ENCODE measurements at regions not wholly inside any gene's neighbourhood (a gene's known extent, or its start where the extent isn't known, plus 50 kb on each side); places are given as distances from the start of the nearest gene placed in this dataset.

DNA sequence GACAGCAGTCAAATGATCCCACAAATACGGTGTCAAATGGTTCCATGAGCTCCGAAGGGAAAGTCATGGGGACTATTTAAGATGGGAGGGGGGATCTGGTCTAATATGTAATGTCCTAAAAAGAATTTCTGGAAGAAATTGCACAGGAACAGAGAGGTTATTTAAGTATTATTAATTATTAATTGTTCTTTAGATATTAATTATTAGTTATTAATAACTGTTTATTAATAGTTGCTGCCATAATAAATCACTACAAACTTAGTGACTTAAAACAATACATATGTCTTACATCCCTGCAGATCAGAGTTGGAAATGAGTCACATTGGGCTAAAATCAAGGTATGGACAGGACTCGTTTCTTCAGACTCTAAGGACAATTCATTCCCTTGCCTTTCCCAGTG is 588.2 kb upstream of the NR2F2 start:
- Histone ChIP-seq H3K4me1 (ENCODE audit: control insufficient read depth, extremely low read depth, insufficient read depth, low read length) (no peaks in the 10 kb centered on the region), H3K79me2 (ENCODE audit: control insufficient read depth, insufficient read depth, low read length) (no peaks in the 10 kb centered on the region), H2AFZ (ENCODE audit: low read length) (no peak overlapping the region), H3K4me3 (replicated peaks in 1 of 4; ENCODE audit: control extremely low read depth in 1 of 4, insufficient read depth in 1 of 4, low read depth in 3 of 4, low read length in 4 of 4) (no peak overlapping the region), H3K9me3 (ENCODE audit: control insufficient read depth, insufficient read depth, low read depth, low read length) (no peaks in the 10 kb centered on the region), H3K4me2 (ENCODE audit: extremely low read depth, insufficient read depth, low read length) (no peak overlapping the region), H3K27ac (ENCODE audit: insufficient read depth, low read length) (no peak overlapping the region), H3K9ac (ENCODE audit: insufficient read depth, low read length) (no peak overlapping the region), H3K36me3 (ENCODE audit: control insufficient read depth, insufficient read depth, low read length) (no peaks in the 10 kb centered on the region), H4K20me1 (ENCODE audit: control insufficient read depth, extremely low read depth, insufficient read depth, low read length) (no peaks in the 10 kb centered on the region), H3K27me3 (ENCODE audit: control insufficient read depth, insufficient read depth, low read length) (no peaks in the 10 kb centered on the region)
- no peak for TF ChIP-seq EZH2 (IDR thresholded peaks at IDR 0.05; ENCODE audit: low read length, missing control alignments)
- no peak for TF ChIP-seq CTCF (conservative IDR thresholded peaks at IDR 0.05 in 1 of 2, IDR thresholded peaks at IDR 0.05 in 1 of 2; ENCODE audit: low read depth in 1 of 2, low read length in 2 of 2)
- no peak for DNase-seq (ENCODE audit: low read depth in 2 of 2)

DNA sequence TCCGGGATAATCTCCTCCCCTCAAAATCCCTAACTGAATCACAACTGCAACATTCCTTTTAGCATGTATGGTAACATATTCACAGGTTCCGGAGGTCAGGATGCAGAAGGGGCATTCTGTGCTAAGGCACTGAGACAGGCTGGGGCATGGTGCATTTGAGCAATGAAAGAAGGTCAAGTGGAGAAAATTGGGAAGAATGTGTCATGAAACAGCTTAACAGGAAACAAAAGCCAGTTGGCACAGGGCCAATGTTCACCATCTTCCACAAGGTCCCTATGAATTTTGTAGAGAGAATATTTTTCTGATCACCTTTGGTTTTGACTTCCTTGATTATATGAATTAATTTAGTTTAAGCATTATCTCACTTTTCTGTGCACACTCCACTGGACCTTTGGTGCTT is 587.7 kb upstream of the NR2F2 start:
- H3K36me3 ChIP-seq (ENCODE audit: control insufficient read depth, insufficient read depth, low read length): no peaks in the 10 kb centered on the region
- no peak overlapping the region for H2AFZ ChIP-seq (ENCODE audit: low read length)
- no peaks in the 10 kb centered on the region for H3K79me2 ChIP-seq (ENCODE audit: control insufficient read depth, insufficient read depth, low read length)
- no peak overlapping the region for H3K9ac ChIP-seq (ENCODE audit: insufficient read depth, low read length)
- H4K20me1 ChIP-seq (ENCODE audit: control insufficient read depth, extremely low read depth, insufficient read depth, low read length): no peaks in the 10 kb centered on the region
- H3K27ac ChIP-seq (ENCODE audit: insufficient read depth, low read length): no peak overlapping the region
- no peaks in the 10 kb centered on the region for H3K9me3 ChIP-seq (ENCODE audit: control insufficient read depth, insufficient read depth, low read depth, low read length)
- DNase-seq (ENCODE audit: low read depth in 2 of 2): peak in 1 of 2 donors; percentile 8
- TF ChIP-seq EZH2 (IDR thresholded peaks at IDR 0.05; ENCODE audit: low read length, missing control alignments): no peak
- no peak for TF ChIP-seq CTCF (conservative IDR thresholded peaks at IDR 0.05 in 1 of 2, IDR thresholded peaks at IDR 0.05 in 1 of 2; ENCODE audit: low read depth in 1 of 2, low read length in 2 of 2)
- no peaks in the 10 kb centered on the region for H3K4me1 ChIP-seq (ENCODE audit: control insufficient read depth, extremely low read depth, insufficient read depth, low read length)
- no peak overlapping the region for H3K4me3 ChIP-seq (replicated peaks in 1 of 4; ENCODE audit: control extremely low read depth in 1 of 4, insufficient read depth in 1 of 4, low read depth in 3 of 4, low read length in 4 of 4)
- H3K4me2 ChIP-seq (ENCODE audit: extremely low read depth, insufficient read depth, low read length): no peak overlapping the region
- no peaks in the 10 kb centered on the region for H3K27me3 ChIP-seq (ENCODE audit: control insufficient read depth, insufficient read depth, low read length)

GRCh38 chr15:95757171-95757570 is 573.3 kb upstream of the NR2F2 start:
- H3K4me1 ChIP-seq (ENCODE audit: control insufficient read depth, extremely low read depth, insufficient read depth, low read length): no peaks in the 10 kb centered on the region
- no peaks in the 10 kb centered on the region for H3K79me2 ChIP-seq (ENCODE audit: control insufficient read depth, insufficient read depth, low read length)

More at GRCh38 chr15:95757171-95757570, 573.3 kb upstream of the NR2F2 start:
- no peaks in the 10 kb centered on the region for H3K36me3 ChIP-seq (ENCODE audit: control insufficient read depth, insufficient read depth, low read length)
- DNase-seq (ENCODE audit: low read depth in 2 of 2): no peak
- H3K27me3 ChIP-seq (ENCODE audit: control insufficient read depth, insufficient read depth, low read length): no peaks in the 10 kb centered on the region
- H3K9me3 ChIP-seq (ENCODE audit: control insufficient read depth, insufficient read depth, low read depth, low read length): no peaks in the 10 kb centered on the region
- no peak overlapping the region for H2AFZ ChIP-seq (ENCODE audit: low read length)
- H3K4me3 ChIP-seq (replicated peaks in 1 of 4; ENCODE audit: control extremely low read depth in 1 of 4, insufficient read depth in 1 of 4, low read depth in 3 of 4, low read length in 4 of 4): no peak overlapping the region
- H3K4me2 ChIP-seq (ENCODE audit: extremely low read depth, insufficient read depth, low read length): no peak overlapping the region
- no peak overlapping the region for H3K9ac ChIP-seq (ENCODE audit: insufficient read depth, low read length)
- TF ChIP-seq CTCF (conservative IDR thresholded peaks at IDR 0.05 in 1 of 2, IDR thresholded peaks at IDR 0.05 in 1 of 2; ENCODE audit: low read depth in 1 of 2, low read length in 2 of 2) (no peak), EZH2 (IDR thresholded peaks at IDR 0.05; ENCODE audit: low read length, missing control alignments) (no peak)
- no peaks in the 10 kb centered on the region for H4K20me1 ChIP-seq (ENCODE audit: control insufficient read depth, extremely low read depth, insufficient read depth, low read length)
- no peak overlapping the region for H3K27ac ChIP-seq (ENCODE audit: insufficient read depth, low read length)

Data from fibroblast of lung (primary cell).